SKM-1 treated with dmso at 0.1 percent for 144 hours (cell line): ENCODE measurements at regions not wholly inside any gene's neighbourhood (a gene's known extent, or its start where the extent isn't known, plus 50 kb on each side); places are given as distances from the start of the nearest gene placed in this dataset.
"Not testable (repeated sequence)": the region's sequence is repeated elsewhere in the genome, so short reads cannot be mapped to it uniquely, and the experiment has no call there.

ENCODE experiments used
- DNase-seq: peaks from one replicate; lab custom pipeline; 2025; ENCODE audit not compliant: unreplicated experiment; lab: John Stamatoyannopoulos, UW

DNA sequence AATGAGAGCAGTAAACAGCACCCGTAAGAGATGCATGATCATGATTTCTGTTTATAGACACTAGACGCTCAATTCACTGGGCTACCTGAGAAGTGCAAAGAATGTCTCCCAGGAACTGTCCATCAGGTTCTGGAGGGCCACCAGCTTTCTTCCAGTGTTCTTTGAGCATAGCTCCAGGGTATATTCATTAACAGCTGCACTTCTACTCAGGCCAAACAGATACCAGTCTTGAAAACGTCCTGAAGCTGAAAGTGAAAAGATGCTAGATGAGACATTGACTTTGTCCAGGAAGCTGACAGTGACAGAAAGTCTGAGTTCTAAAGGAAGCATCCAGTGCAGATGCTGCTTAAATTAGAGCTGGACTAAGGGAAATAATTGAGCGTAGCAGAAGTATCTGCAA, 488.7 kb upstream of the TYRP1 start:
- no peak for DNase-seq

GRCh38 chr9:12212860-12213259, 480.3 kb upstream of the TYRP1 start:
- DNase-seq: no peak

- no peak for DNase-seq
These were observed 471.7 kb upstream of the TYRP1 start for GRCh38 chr9:12221470-12221869.

GRCh38 chr9:12224449-12224848, 468.7 kb upstream of the TYRP1 start:
- DNase-seq: no peak

GRCh38 chr9:12230708-12231107, 462.5 kb upstream of the TYRP1 start:
- no peak for DNase-seq

- no peak for DNase-seq
These were observed 461.4 kb upstream of the TYRP1 start for GRCh38 chr9:12231832-12232231.

DNA sequence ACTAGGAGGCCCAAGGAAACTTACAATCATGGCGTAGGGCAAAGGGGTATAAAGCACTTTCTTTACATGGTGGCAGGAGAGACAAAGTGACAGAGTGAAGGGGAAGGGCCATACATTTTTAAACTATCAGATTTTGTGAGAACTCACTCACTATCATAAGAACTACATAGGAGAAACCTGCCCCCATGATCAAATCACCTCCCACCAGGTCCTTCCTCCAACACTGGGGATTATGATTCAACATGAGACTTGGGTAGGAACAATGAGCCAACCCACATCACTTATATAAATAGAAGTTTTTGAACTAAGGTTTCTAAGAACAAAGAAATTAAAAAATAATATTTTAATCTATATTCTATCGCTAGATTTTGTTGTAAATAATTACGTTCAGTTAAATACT, 460.3 kb upstream of the TYRP1 start:
- no peak for DNase-seq

DNA sequence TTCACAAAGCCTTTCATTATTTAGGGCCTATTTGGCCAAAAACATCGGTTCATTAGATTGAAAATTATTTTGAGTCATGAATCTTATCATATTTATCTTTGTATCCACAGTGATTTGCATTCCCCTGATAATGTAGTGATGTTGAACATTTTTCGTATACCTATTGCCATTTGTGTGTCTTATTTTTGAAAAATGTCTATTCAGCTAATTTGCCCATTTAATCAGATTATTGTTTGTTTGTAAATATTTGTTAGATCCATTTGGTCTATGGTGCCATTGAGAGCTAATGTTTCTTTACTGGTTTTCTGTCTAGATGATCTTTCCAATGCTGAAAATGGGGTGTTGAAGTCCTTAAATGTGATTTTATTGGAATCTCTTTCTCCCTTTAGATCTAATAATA, 439.2 kb upstream of the TYRP1 start:
- DNase-seq: no peak

GRCh38 chr9:12266758-12267157, 426.4 kb upstream of the TYRP1 start:
- DNase-seq: no peak

DNA sequence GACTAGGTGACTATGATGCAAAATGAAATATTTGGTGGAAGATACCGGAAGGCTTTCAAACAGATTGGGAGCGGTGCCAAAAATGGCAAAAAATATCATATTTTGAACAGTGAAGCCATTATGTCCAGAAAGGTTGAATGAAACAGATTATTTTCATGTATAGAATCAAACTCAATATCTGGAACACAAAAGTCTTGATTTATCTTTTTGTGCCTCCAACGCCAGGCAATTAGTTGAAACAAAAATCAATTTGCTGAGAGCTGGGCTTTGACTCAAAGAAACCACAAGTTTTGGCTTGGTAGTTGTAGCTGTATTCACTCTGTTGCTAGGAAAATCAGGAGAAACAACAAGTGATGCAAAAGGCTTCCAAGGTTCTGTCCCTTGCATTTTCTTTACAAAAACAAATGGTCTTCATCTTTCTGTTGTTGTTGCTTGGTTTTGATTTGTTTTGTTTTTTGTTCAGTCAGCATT, 421.7 kb upstream of the TYRP1 start:
- no peak for DNase-seq

- no peak for DNase-seq
These were observed 420.6 kb upstream of the TYRP1 start for GRCh38 chr9:12272471-12273120.

GRCh38 chr9:12274577-12274976, 418.6 kb upstream of the TYRP1 start:
- DNase-seq: no peak

DNA sequence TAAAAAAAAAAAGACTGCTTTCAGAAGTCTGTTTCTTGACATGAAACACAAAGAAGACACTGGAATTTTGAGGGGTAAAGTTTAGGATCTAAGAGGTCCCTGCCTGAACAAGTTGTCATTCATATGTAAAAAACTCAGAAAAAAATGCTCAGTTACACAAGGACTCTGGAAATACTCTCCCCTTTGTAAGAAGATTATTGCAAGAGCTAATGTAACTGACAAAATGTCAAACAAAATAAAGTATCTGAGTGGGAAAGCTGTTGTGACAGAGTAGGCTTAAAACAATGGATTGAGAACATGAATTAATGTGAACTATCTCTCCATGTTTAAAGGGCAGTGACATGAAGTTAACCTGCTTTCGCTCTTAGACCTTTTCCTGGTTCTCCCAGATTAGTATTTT, 416.7 kb upstream of the TYRP1 start:
- no peak for DNase-seq

DNA sequence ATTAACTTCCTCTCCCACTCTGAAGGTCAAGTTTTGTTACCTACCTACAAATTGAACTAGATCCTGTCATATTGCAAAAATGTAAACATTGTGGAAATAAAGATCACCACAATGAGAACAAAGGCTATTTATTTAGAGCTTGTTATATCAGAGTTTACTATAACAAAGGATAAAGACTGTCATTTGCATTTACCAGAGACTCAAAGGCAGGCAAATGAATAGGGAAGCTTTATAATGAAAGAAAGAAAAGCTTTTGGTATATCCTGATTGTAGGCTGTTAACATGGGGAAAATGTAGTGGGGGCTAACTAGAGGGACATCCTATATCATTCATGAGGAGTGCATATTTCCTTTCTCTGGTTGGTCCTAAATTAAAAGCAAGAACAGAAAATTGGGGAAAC, 403.5 kb upstream of the TYRP1 start:
- no peak for DNase-seq

DNA sequence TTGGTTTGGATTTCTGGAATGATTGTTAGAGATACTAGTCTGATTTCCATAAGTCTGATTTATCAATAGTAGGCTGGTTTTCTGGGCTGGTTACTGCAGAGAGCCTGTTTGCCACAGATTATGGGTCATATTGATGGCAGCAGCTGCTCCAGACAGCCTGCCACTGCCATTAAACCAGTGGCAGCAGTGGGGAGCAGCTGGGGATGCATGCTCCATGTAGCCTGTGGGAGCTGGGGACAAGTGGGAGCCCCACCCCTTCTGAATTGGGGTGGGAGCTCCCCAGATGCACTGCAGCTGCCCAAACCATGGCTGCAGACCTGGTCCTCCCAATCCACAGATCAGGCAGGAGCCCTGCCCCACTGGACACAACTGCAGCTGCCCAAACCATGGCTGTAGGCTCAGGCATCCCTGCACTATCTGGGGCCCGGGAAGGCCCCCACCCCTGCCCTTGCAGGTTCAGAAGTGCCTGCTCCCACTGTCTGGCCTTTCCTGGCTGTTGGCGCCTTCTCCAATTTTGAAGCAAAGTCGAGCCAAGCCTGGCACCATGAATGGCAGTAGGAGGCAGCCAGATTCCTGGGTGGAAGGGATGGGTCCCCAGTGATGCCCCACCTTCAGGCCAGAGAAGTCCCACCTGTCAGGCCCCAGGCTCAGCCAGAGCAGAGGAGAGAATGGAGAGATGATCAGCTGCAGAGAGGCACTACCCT, 402.9 kb upstream of the TYRP1 start:
- DNase-seq: no peak

DNA sequence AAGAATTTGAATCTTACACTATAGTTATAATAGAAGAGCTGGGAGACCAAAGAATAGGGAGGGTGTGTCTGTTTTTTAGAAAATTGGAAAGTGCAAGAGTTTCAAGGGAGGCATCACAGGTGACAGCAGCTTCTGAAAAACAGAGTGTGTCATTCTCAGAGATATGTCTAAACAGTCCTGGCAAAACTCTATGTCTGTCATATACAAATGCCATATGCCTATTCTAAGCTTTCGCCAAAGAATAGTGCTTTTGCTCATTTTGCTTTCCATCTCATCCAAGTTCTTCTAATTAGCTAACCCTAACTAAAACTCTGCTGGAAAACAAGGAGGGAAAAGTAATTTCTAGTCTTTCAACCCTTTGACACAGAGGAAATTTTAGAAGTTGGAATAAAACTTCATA, 388.0 kb upstream of the TYRP1 start:
- DNase-seq: no peak

DNA sequence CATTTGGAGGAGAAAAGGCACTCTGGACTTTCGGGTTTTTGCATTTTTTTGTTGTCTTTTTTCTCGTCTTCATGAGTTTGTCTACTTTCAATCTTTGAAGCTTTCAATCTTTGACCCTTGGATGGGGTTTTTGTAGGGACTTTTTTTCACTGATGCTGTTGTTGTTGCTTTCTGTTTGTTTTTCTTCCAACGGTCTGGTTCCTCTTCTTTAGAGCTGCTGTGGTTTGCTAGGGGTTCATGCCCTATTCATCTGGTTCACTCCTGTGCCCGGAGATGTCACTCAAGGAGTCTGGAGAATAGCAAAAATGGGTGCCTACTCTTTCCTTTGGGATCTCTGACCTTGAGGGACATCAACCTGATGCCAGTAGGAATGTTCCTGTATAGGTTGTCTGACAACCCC, 378.6 kb upstream of the TYRP1 start:
- DNase-seq: no peak

- DNase-seq: no peak
These were observed 374.2 kb upstream of the TYRP1 start for GRCh38 chr9:12318732-12319685.

DNA sequence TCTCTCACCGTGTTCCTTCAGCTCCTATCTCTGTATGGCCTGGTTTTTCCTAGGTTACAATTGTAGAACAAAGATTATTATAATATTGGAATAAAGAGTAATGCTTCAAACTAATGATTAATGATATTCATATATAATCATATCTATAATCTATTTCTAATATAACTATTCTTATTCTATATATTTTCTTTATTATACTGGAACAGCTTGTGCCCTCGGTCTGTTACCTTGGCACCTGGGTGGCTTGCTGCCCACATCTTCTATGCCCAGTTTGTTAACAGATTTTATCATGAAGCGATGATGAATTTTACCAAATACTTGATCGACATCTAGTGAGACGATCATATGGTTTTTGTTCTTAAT, 363.6 kb upstream of the TYRP1 start:
- DNase-seq: no peak

GRCh38 chr9:12333966-12334365, 359.2 kb upstream of the TYRP1 start:
- DNase-seq: not testable (repeated sequence)

DNA sequence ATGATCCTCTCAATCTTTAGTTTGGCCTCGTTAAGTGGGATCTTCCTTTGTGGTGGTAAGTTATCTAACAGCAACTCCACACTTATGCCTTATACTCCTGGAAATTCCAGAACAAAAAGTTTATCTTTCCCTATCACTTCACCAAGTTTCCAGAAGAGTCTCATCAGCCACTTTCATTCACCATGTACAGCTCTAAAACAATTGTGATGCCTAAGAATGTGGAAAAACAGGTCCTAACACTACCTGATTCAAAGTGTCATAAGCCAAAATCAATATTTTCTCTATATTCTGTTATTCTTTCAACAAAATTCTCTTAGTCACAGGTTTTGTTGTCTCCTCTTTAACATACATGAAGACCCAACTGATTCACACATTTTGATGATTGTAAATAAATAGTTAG, 342.4 kb upstream of the TYRP1 start:
- no peak for DNase-seq
